PFSK-1 (cell line): ENCODE measurements at regions not wholly inside any gene's neighbourhood (a gene's known extent, or its start where the extent isn't known, plus 50 kb on each side); places are given as distances from the start of the nearest gene placed in this dataset.

Experiments used
- POLR2AphosphoS5 ChIP-seq: IDR thresholded peaks from 2 replicates; pipeline ENCODE4 v1.6.1; 2012; ENCODE audit warnings: low read depth, mild to moderate bottlenecking, control low read depth, low read length, moderate library complexity
- REST ChIP-seq, 2 experiments: IDR thresholded peaks; 2 replicates each; pipeline versions ENCODE4 v1.6.1 to v1.8.0; 2011 to 2012; ENCODE audit warnings: low read depth in 2 of 2, low read length in 2 of 2, control low read depth in 1 of 2, inconsistent platforms in 1 of 2, mild to moderate bottlenecking in 1 of 2, moderate library complexity in 1 of 2; ENCODE audit not compliant: insufficient read depth in 1 of 2
- SIN3A ChIP-seq: IDR thresholded peaks from 2 replicates; pipeline ENCODE4 v1.6.1; 2012; ENCODE audit warnings: mild to moderate bottlenecking, low read length, moderate library complexity, borderline replicate concordance; ENCODE audit not compliant: insufficient read depth
- TAF1 ChIP-seq: IDR thresholded peaks from 2 replicates; pipeline ENCODE4 v1.6.1; 2012; ENCODE audit warnings: low read length, control low read depth, borderline replicate concordance; ENCODE audit not compliant: insufficient read depth

GRCh38 chr10:20685462-20685861 is 211.6 kb downstream of the NEBL start:
- TF ChIP-seq POLR2AphosphoS5 (no peak), SIN3A (no peak), TAF1 (no peak), REST (IDR thresholded peaks at IDR 0.05; ENCODE audit: insufficient read depth in 1 of 2, low read depth in 2 of 2, low read length in 2 of 2) (no peak)
